ENCODE measurements at regions not wholly inside any gene's neighbourhood (a gene's known extent, or its start where the extent isn't known, plus 50 kb on each side); places are given as distances from the start of the nearest gene placed in this dataset.

- TF ChIP-seq, protein P1, sequence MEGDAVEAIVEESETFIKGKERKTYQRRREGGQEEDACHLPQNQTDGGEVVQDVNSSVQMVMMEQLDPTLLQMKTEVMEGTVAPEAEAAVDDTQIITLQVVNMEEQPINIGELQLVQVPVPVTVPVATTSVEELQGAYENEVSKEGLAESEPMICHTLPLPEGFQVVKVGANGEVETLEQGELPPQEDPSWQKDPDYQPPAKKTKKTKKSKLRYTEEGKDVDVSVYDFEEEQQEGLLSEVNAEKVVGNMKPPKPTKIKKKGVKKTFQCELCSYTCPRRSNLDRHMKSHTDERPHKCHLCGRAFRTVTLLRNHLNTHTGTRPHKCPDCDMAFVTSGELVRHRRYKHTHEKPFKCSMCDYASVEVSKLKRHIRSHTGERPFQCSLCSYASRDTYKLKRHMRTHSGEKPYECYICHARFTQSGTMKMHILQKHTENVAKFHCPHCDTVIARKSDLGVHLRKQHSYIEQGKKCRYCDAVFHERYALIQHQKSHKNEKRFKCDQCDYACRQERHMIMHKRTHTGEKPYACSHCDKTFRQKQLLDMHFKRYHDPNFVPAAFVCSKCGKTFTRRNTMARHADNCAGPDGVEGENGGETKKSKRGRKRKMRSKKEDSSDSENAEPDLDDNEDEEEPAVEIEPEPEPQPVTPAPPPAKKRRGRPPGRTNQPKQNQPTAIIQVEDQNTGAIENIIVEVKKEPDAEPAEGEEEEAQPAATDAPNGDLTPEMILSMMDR (IDR thresholded peaks at IDR 0.05; ENCODE audit: insufficient read depth, low read length, poor library complexity, severe bottlenecking): no peak
- no peak for TF ChIP-seq EZH2phosphoT487 (conservative IDR thresholded peaks at IDR 0.05; ENCODE audit: low read length)
Measured at GRCh38 chr18:47728921-47729320, 201.5 kb downstream of the SMAD2 start.
